HCT116 (cell line): ENCODE measurements at regions not wholly inside any gene's neighbourhood (a gene's known extent, or its start where the extent isn't known, plus 50 kb on each side); places are given as distances from the start of the nearest gene placed in this dataset.

Experiments used
- CTCF ChIP-seq, 3 experiments: fragments of 200-600 bp in 1 of 3; sonication (generic) in 1 of 3; IDR thresholded peaks in 2 of 3; conservative IDR thresholded peaks in 1 of 3; 2 replicates each; pipeline ENCODE4 v1.5.1; 2012 to 2017; ENCODE audit warnings: low read depth in 2 of 3, low read length in 2 of 3, antibody characterized with exemption in 1 of 3, borderline replicate concordance in 1 of 3, control low read depth in 1 of 3, mild to moderate bottlenecking in 1 of 3, mixed read lengths in 1 of 3, mixed run types in 1 of 3, moderate library complexity in 1 of 3; ENCODE audit not compliant: insufficient read depth in 1 of 3
- EGR1 ChIP-seq: IDR thresholded peaks from 2 replicates; pipeline ENCODE4 v1.6.1; 2012; ENCODE audit warnings: low read depth
- ELF1 ChIP-seq: IDR thresholded peaks from 2 replicates; pipeline ENCODE4 v1.6.1; 2012; ENCODE audit warnings: low read depth, borderline replicate concordance
- EZH2 ChIP-seq: fragments of 200-600 bp; sonication (generic); IDR thresholded peaks from 2 replicates; pipeline ENCODE4 v1.6.1; 2017; ENCODE audit warnings: antibody characterized with exemption, mixed run types
- FOSL1 ChIP-seq: IDR thresholded peaks from 2 replicates; pipeline ENCODE4 v1.6.1; 2012; ENCODE audit warnings: low read depth
- POLR2A ChIP-seq: IDR thresholded peaks from 2 replicates; pipeline ENCODE4 v1.7.0; 2011; ENCODE audit warnings: borderline replicate concordance; ENCODE audit not compliant: insufficient read depth, insufficient read length; ENCODE audit errors: extremely low read depth
- POLR2AphosphoS5 ChIP-seq: IDR thresholded peaks from 2 replicates; pipeline ENCODE4 v1.6.1; 2011; ENCODE audit warnings: mild to moderate bottlenecking, low read depth, low read length, moderate library complexity
- REST ChIP-seq: IDR thresholded peaks from 2 replicates; pipeline ENCODE4 v1.6.1; 2012; ENCODE audit warnings: low read depth
- SP1 ChIP-seq: IDR thresholded peaks from 2 replicates; pipeline ENCODE4 v1.6.1; 2012; ENCODE audit warnings: low read depth
- TCF7L2 ChIP-seq: IDR thresholded peaks from 2 replicates; pipeline ENCODE4 v1.7.0; 2011; ENCODE audit warnings: borderline replicate concordance, inconsistent platforms; ENCODE audit not compliant: insufficient read depth, insufficient read length; ENCODE audit errors: extremely low read depth
- YY1 ChIP-seq: IDR thresholded peaks from 2 replicates; pipeline ENCODE4 v1.6.1; 2011; ENCODE audit warnings: low read length, low read depth, moderate library complexity, mild to moderate bottlenecking; ENCODE audit not compliant: insufficient replicate concordance; ENCODE audit errors: extremely low read depth
- ZFX ChIP-seq: fragments of 450-650 bp; IDR thresholded peaks from 2 replicates; pipeline ENCODE4 v1.6.1; 2017

- TF ChIP-seq CTCF (IDR thresholded peaks at IDR 0.05 in 2 of 3, conservative IDR thresholded peaks at IDR 0.05 in 1 of 3; ENCODE audit: borderline replicate concordance in 1 of 3, insufficient read depth in 1 of 3, low read depth in 2 of 3, low read length in 2 of 3) = no peak
- no peak for TF ChIP-seq YY1
- TF ChIP-seq TCF7L2 = no peak
- TF ChIP-seq ZFX = no peak
- TF ChIP-seq EGR1 = no peak
- no peak for TF ChIP-seq FOSL1
- TF ChIP-seq POLR2AphosphoS5 = no peak
- TF ChIP-seq SP1 = no peak
- no peak for TF ChIP-seq EZH2
- no peak for TF ChIP-seq REST
- TF ChIP-seq POLR2A = no peak
- no peak for TF ChIP-seq ELF1
Measured at GRCh38 chr18:39344487-39344886, 1778.9 kb upstream of the CELF4 start.
